IPS-11a (cell line): ENCODE measurements at regions not wholly inside any gene's neighbourhood (a gene's known extent, or its start where the extent isn't known, plus 50 kb on each side); places are given as distances from the start of the nearest gene placed in this dataset.
"Not testable (repeated sequence)": the region's sequence is repeated elsewhere in the genome, so short reads cannot be mapped to it uniquely, and the experiment has no call there.

Source experiments
- H3K4me3 ChIP-seq: one replicate; pipeline ENCODE4 v1.5.1; 2013; ENCODE audit warnings: low read depth, low read length, control low read depth

DNA sequence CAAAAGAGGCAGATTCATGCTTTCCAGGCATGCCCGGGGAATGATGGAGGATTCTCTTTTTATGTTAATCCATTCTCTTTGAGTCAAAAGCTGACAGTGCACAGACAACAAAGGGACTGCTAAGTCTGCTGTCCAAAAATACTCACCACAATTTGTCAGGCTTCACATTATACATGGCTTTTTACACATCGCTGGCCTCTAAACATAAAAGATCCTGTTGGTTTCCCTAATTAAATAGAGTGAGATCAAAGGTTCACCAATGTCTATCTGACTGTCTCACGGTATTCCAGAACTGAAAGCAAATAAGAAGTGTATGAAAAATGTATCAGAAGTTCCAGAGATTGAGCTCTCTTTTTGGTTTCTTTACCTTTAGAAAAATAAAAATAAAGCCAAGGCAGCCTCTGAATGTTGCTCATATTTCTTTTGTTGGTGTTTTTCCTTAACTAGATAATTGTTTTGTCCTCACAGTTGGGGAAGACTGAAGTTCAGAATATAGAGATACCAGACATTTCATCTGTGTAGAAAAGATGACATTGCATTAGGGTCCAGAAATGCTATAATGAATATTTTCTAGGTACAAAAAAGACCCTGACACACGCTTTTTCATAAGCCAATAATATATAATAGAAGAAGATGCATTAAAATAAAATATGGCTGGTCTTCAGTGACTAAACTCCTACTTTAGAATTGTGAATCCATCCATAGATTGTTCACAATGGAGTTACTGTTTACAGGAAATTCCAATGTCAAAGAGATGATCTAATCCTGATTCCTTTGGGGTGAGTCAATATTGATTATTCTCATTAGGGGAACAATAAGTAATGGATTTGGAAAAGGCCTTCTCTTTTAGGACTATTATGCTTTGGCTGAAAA lies 688.2 kb upstream of the CDH6 start:
- no peak overlapping the region for H3K4me3 ChIP-seq

DNA sequence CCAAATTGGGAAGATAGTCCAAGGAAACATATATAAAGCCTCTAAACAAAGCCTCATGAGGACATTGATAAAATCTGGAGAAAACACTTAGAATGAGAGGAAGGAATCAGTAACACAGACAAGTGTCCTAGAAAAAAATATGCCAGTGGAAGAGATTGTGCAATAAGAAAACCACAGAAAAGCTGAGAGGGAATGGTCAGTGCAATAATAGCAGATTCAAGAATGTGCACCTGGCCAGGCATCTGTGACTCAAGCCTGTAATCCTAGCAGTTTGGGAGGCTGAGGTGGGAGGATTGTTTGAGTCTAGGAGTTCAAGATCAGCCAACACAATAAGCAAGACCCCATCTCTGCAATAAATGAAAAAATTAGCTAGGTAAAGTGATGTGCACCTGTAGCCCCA lies 691.2 kb upstream of the CDH6 start:
- no peak overlapping the region for H3K4me3 ChIP-seq

DNA sequence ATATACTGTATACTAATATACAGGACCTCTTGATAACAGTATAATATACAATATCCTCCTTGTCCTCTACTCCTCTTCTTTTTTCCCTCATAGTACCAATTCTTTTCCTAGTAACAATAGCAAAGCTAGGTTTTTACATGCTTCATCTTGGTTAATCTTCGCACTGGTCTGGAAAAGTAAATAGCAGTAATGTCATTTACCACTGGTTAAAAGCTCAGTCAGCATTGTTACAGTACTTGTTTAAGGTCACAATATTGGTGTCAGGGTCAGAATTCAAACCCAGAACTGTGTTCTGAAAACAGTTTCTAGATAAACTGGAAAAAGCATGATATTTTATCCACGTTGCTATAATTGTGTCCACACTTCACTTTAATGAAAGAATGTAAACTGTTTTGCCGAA lies 692.4 kb upstream of the CDH6 start:
- no peak overlapping the region for H3K4me3 ChIP-seq

DNA sequence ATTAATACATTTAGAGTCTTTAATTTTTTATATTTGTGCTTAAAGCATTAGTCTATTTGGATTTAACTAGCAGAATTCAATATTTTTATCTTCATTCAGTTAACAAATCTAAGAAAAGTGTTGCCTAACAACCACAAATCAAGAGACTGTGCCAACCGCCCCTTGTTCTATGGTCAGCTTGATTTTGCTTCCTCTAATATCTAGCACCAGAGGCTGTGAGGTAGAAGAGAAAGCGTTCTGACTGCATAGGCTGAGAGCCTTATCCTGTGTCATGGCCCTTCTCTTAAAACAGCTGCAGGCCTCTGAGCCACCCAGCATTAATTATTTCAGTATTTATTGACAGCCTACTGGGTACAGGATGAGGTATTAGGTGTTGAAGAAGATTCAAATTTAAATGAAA lies 693.0 kb upstream of the CDH6 start:
- H3K4me3 ChIP-seq, result no peak overlapping the region

DNA sequence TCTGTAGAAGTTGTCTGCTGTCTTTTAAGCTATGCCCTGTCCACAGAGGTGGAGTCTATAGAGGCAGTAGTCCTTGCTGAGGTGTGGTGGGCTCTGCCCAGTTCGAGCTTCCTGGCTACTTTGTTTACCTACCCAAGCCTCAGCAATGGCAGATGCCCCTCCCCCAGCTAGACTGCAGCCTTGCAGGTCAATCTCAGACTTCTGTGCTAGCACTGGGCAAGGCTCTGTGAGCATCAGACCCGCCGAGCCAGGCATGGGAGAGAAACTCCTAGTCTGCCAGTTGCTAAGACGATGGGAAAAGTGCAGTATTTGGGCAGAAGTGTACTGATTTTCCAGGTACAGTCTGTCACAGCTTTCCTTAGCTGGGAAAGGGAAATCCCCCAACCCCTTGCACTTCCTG lies 694.1 kb upstream of the CDH6 start:
- H3K4me3 ChIP-seq, result no peak overlapping the region

DNA sequence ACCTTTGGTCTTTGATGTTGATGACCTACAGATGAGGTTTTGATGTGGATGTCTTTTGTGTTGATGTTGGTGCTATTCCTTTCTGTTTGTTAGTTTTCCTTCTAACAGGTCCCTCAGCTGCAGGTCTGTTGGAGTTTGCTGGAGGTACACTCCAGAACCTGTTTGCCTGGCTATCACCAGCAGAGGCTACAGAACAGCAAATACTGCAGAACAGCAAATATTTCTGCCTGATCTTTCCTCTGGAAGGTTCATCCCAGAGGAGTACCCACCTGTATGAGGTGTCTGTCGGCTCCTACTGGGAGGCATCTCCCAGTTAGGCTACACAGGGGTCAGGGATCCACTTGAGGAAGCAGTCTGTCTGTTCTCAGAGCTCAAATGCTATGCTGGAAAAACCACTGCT lies 694.5 kb upstream of the CDH6 start:
- no peak overlapping the region for H3K4me3 ChIP-seq

DNA sequence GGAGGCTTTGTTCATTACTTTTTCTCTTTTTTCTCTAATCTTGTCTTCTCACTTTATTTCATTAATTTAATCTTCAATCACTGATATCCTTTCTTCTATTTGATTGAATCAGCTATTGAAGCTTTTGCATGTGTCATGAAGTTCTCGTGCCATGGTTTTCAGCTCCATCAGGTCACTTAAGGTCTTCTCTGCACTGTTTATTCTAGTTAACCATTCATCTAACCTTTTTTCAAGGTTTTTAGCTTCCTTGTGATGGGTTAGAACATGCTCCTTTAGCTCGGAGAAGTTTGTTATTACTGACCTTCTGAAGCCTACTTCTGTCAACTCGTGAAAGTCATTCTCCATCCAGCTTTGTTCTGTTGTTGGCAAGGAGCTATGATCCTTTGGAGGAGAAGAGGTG lies 695.0 kb upstream of the CDH6 start:
- H3K4me3 ChIP-seq, result not testable (repeated sequence)

DNA sequence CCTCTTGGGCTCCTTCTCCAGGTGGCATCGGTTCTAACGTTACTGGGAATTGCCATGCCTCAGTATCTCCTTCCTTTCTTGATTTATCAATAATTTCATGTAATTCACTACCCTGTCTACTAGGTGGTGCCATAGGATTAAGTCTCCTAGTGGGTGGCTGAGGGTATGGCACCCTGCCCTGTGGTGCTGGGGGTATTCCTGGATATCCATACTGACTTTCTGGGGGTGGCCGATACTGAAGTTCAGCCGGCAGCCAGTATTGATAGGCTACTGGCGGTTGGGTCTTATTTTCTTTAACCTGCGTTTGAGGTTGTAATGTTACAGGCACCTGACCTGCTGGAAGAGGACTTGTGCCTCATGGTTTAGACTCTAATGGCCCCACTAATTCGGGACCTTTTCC lies 699.4 kb upstream of the CDH6 start:
- not testable (repeated sequence) for H3K4me3 ChIP-seq

DNA sequence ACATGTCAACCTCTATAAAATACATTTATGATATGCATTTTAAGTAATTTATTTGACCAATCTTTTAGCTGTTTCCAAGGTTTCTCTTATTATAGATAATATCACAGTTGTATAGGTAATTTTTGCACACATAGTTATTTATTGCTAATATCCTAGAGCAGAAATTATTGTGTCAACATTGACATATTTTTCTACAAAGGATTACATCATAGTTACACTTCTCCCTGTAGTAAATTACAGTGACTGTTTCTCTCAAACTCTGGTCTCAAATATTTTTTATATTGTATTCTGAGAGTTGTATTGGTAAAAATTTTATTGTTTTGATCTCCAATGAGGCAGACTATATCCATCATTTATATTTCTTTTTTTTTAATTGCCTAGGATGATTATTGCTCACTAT lies 714.4 kb upstream of the CDH6 start:
- no peak overlapping the region for H3K4me3 ChIP-seq

DNA sequence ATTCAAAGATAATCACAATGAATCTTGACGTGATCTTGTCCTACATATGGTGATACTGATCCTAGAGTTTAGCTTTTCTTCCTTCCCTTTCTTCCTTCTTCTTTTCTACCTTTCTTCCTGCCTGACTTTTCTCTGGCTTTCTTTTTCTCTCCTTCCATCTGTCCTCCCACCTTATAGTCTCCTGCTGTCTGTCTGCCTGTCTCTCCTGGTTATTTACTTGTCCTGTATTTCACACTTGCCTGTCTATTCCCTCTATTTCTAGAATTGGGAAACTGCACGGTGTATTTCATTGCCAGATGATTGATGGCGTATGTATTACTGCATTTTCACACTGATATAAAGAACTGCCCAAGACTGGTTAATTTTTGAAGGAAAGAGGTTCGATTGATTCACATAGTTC lies 718.1 kb upstream of the CDH6 start:
- H3K4me3 ChIP-seq, result no peak overlapping the region

DNA sequence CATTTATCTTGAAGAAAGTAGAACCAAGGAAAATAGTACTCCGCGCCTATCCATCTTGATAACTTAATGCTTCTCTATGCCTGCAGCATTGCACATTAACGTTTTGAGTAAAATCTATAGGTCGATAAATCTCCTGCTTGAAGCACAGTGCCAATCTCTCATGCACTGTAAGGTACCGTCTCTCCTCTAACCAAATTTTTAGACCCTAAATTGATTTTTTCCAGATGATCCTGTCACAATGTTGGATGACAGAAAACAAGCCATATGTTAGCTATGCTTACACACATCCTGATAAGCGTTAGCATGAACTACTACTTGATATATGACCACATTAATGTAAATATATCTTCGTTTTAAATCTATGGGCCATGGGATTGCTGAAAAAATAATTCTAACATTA lies 723.8 kb upstream of the CDH6 start:
- no peak overlapping the region for H3K4me3 ChIP-seq

DNA sequence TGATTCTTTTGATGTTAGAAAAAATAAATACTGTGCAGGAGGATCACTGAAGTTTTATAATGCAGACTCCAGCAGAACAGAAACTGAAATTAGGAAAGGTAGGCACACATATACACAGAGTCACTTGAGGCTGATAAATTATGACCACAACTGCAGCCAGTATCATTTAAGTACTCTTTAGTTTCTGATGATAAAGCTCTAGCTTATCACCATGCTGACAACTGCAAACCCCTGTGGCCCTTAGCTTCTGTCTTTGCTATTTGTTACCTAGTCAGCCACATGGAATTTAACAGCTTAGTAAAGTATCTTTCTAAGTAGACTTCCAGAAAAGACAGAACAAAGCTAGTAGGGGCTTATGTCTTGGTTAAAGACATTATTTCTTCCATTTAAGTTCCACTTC lies 734.8 kb upstream of the CDH6 start:
- H3K4me3 ChIP-seq, result no peak overlapping the region

DNA sequence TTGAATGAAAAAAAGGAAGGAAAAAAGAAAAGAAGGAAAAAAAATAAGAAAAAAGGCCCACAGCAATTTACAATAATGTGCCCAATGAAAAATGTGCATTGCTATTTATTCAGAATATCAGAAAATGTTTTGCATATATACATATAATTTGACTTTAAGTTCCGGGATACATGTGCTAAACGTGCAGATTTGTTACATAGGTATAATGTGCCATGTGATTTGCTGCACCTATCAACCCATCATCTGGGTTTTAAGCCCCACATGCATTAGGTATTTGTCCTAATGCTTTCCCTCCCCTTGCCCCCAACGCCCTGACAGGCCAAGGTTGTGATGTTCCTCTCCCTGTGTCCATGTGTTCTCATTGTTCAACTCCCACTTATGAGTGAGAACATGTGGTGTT lies 738.0 kb upstream of the CDH6 start:
- H3K4me3 ChIP-seq, result not testable (repeated sequence)

DNA sequence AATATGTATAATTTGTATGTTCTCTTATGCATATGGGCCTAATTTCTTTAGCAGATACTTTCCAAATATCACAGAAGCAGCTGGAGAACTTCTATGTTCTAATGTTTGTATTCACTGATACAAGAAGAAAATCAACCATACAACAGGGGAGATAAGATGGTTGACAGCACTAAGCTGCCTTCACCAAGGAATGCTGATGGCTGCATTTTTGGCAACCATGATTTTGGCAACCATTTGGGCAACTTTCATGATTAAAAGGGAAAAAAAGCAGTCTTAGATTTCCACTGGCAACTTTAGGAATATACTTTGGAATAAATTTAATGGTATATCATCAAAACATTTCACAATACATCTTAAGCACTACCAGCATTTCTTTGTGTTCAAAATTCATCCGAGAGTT lies 740.3 kb upstream of the CDH6 start:
- no peak overlapping the region for H3K4me3 ChIP-seq

DNA sequence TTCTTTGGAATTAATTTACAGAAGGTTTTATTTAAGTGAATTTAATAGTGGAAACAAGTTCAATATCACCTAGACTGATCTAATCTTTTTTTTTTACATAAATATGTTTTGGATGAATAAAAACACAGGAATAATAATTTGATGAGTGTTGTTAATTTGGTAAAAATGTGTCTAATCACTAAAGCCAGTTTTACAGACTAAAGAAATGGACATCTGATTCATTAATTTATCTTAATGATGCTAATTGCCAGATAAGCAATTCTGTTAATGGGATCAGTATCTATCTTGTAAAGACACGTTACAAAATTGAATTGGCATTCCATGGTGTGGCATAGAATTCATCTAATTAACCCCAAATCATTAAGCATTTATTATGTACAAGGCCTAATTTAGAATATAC lies 743.3 kb upstream of the CDH6 start:
- H3K4me3 ChIP-seq, result no peak overlapping the region

DNA sequence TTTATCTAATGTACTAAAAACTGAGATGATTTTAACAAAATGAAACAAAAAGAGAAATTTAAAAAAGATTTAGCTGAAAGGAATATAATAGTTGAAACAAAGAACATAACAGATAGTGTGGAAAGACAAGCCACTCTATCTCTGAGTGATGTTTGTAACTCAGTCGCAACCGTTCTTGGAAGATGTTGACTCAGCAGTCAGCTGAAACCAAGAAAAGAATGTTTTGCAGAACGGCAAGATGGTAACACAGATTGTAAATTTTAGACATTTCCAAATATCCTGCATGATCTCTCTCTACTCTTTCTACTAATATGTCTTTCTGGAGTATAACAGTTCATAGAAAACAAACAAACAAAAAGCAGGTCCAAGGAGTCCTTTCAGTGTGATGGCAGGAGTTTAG lies 746.1 kb upstream of the CDH6 start:
- no peak overlapping the region for H3K4me3 ChIP-seq

DNA sequence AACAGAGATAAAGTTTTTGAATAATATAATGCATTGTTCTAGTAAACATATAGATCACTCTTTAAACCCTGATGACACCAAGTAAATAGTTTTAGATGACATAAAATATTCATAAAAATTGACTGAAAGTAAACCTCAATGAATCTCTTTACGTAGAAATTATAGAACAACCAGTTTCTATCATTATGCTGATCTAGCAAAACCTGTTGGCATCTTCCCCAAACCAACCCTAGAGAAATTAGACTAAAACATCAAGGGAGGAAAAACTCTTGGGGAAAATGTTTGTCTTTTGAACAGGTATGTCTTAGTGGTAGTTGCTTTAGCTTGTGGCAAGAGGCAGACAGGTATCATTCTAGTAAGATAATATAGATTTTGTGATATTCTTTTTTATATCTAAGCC lies 747.0 kb upstream of the CDH6 start:
- no peak overlapping the region for H3K4me3 ChIP-seq

DNA sequence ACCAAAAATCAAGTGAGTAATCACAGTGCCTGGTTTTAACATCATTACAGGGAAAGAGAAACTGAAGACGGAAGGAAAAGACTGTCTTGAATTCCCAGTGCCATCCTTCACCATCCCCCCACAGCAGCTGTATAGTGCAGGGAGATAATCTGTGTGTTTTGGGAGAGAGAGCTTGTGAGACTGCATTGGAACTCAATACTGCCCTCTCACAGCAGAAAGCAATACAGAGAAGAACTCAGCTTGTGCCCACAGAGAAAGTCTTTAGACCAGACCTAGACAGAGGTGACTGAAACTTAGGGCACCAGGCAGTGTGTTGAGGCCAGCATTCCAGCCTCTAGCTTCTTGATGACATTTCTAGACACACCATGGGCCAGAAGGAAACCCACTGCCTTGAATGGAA lies 754.7 kb upstream of the CDH6 start:
- no peak overlapping the region for H3K4me3 ChIP-seq

DNA sequence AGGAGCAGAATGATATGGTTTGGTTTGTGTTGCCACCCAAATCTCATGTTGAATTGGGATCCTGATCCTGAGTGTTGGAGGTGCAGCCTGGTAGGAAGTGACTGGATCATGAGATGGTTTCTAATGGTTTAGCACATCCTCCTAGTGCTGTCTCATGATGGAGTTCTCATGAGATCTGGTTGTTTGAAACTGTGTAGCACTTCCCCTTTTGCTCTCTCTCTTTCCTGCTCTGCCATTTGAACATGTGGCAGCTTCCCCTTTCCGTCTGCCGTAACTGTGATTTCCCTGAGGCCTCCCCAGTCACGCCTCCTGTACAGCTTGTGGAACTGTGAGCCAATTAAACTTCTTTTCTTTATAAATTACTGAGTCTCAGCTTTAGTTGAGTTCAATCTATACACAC lies 756.8 kb upstream of the CDH6 start:
- no peak overlapping the region for H3K4me3 ChIP-seq

DNA sequence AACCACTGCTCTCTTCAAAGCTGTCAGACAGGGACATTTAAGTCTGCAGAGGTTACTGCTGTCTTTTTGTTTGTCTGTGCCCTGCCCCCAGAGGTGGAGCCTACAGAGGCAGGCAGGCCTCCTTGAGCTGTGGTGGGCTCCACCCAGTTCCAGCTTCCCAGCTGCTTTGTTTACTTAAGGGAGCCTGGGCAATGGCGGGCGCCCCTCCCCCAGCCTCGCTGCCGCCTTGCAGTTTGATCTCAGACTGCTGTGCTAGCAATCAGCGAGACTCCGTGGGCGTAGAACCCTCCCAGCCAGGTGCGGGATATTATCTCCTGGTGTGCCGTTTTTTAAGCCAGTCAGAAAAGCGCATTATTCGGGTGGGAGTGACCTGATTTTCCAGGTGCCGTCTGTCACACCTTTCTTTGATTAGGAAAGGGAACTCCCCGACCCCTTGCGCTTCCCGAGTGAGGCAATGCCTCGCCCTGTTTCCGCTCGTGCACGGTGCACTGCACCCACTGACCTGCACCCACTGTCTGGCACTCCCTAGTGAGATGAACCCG lies 764.5 kb upstream of the CDH6 start:
- H3K4me3 ChIP-seq, result peak overlapping the region; percentile 37

DNA sequence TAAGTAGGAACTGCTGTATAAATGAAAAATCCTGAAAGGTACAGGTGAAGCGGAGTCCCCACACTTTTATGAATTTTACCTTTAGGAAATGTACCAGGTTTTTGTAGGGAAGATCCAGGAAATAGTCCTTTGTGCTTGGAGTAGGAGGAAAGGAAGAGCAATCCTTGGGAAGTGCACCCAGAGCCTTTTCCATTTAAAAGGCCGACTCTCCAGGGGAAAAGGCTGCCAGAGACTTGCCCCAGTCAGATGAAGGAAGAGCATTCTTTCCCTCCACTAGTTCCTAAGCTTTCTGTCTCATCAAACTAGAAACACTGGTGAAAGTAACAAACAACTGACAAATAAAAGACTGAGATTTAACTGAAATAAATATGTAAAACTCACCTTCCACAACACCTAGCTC lies 779.4 kb upstream of the CDH6 start:
- no peak overlapping the region for H3K4me3 ChIP-seq

DNA sequence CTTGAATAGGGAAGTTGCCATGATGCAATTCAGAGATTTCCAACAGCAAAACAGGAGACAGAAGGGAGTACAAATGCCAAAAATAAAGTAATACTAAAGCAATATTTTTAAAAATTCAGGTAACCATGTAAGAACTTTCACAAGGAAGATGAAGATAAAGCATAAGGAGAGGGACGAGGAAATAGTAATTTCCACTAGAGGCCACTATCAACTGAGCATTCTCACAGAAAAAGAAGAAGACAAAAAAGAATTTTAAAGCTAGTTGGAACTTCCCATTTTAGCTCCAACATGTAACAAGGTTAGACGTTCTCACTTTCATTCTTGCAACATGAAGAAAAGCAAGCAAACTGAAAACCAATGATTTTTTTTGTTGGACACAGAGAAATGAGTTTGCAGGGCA lies 779.9 kb upstream of the CDH6 start:
- no peak overlapping the region for H3K4me3 ChIP-seq

DNA sequence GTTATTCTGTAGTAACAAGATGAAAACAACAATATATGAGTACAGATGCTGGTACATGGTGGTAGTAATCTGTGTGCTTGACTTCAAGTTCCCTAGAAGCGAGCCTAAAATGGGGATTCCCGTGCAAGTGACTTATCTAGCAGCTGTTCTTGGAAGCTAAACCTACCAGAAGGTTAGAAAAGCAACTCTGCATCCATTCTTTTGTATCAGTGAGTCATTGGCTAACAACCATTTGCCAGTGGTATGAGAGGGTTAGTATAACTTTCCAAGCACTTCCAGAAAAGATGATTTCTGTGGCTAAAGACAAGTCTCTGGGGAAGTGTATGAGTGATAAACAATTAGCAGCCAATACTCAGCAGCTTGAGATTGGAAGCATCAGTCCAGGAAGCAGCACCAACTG lies 787.7 kb upstream of the CDH6 start:
- H3K4me3 ChIP-seq, result no peak overlapping the region
